ENCODE measurements at regions not wholly inside any gene's neighbourhood (a gene's known extent, or its start where the extent isn't known, plus 50 kb on each side); places are given as distances from the start of the nearest gene placed in this dataset.
A peak's percentile ranks its signal among the peaks of the same experiment; 100 is the strongest.

GRCh38 chr2:147049957-147050356 is 794.9 kb upstream of the ACVR2A start:
- no peak for ATAC-seq
- H3K9me3 ChIP-seq: no peaks in the 10 kb centered on the region
- whole genome bisulfite sequencing, 2 donors (ENCODE audit: low coverage in 1 of 2): 26 to 27% methylated on average over 4 of the region's 4 CpGs
- H3K36me3 ChIP-seq: no peaks in the 10 kb centered on the region
- TF ChIP-seq POLR2AphosphoS5 (IDR thresholded peaks at IDR 0.05) (no peak), EP300 (IDR thresholded peaks at IDR 0.05) (no peak), CTCF (IDR thresholded peaks at IDR 0.05) (no peak), POLR2A (IDR thresholded peaks at IDR 0.05) (no peak)
- H3K4me1 ChIP-seq: peaks cover 0 to 9% (median 0%) of the 10 kb centered on the region in 3 donors
- no peak overlapping the region for H3K27ac ChIP-seq
- no peak overlapping the region for H3K4me3 ChIP-seq
- H3K27me3 ChIP-seq: no peaks in the 10 kb centered on the region

GRCh38 chr2:147046473-147046872 is 798.4 kb upstream of the ACVR2A start:
- Histone ChIP-seq H3K4me1 (peaks cover 0 to 9% (median 0%) of the 10 kb centered on the region in 3 donors), H3K4me3 (no peak overlapping the region), H3K27ac (no peak overlapping the region), H3K36me3 (no peaks in the 10 kb centered on the region), H3K9me3 (no peaks in the 10 kb centered on the region), H3K27me3 (no peaks in the 10 kb centered on the region)
- WGBS, 2 donors (ENCODE audit: low coverage in 1 of 2): 75 to 91% methylated on average over 4 of the region's 4 CpGs
- TF ChIP-seq CTCF (IDR thresholded peaks at IDR 0.05) (no peak), POLR2A (IDR thresholded peaks at IDR 0.05) (no peak), POLR2AphosphoS5 (IDR thresholded peaks at IDR 0.05) (no peak), EP300 (IDR thresholded peaks at IDR 0.05) (no peak)
- no peak for ATAC-seq

- Histone ChIP-seq H3K27ac (no peak overlapping the region), H3K27me3 (no peaks in the 10 kb centered on the region), H3K4me3 (no peak overlapping the region), H3K36me3 (no peaks in the 10 kb centered on the region), H3K9me3 (no peaks in the 10 kb centered on the region), H3K4me1 (peaks cover 0 to 7% (median 0%) of the 10 kb centered on the region in 3 donors)
- ATAC-seq: no peak
- TF ChIP-seq EP300 (IDR thresholded peaks at IDR 0.05) (no peak), CTCF (IDR thresholded peaks at IDR 0.05) (peak; percentile 29 to 57 (median 40))
- 29 to 63% methylated on average over 2 of the region's 2 CpGs for WGBS, 2 donors (ENCODE audit: low coverage in 1 of 2)
Observed at GRCh38 chr2:147045113-147045512, 799.7 kb upstream of the ACVR2A start.

- no peaks in the 10 kb centered on the region for H3K36me3 ChIP-seq
- ATAC-seq: no peak
- 100% methylated on average over 1 of the region's 1 CpG for WGBS, 2 donors (ENCODE audit: low coverage in 1 of 2)
- no peak overlapping the region for H3K27ac ChIP-seq
- H3K4me3 ChIP-seq: no peak overlapping the region
- TF ChIP-seq POLR2AphosphoS5 (IDR thresholded peaks at IDR 0.05) (no peak), POLR2A (IDR thresholded peaks at IDR 0.05) (no peak), CTCF (IDR thresholded peaks at IDR 0.05) (no peak), EP300 (IDR thresholded peaks at IDR 0.05) (no peak)
- no peaks in the 10 kb centered on the region for H3K27me3 ChIP-seq
- H3K9me3 ChIP-seq: no peaks in the 10 kb centered on the region
- H3K4me1 ChIP-seq: no peaks in the 10 kb centered on the region
Observed at GRCh38 chr2:147041121-147041494, 803.7 kb upstream of the ACVR2A start.

GRCh38 chr2:147040298-147041120 is 804.3 kb upstream of the ACVR2A start:
- WGBS, 2 donors (ENCODE audit: low coverage in 1 of 2): 83% methylated on average over 1 of the region's 1 CpG; no CpG with 5 or more reads in 1 of the 2 donors
- no peak for ATAC-seq

More at GRCh38 chr2:147040298-147041120, 804.3 kb upstream of the ACVR2A start:
- Histone ChIP-seq H3K9me3 (no peaks in the 10 kb centered on the region), H3K36me3 (no peaks in the 10 kb centered on the region), H3K4me3 (no peak overlapping the region), H3K27me3 (no peaks in the 10 kb centered on the region), H3K27ac (no peak overlapping the region), H3K4me1 (no peaks in the 10 kb centered on the region)
- TF ChIP-seq POLR2A (IDR thresholded peaks at IDR 0.05): no peak
- no peak for TF ChIP-seq POLR2AphosphoS5 (IDR thresholded peaks at IDR 0.05)
- TF ChIP-seq EP300 (IDR thresholded peaks at IDR 0.05): no peak
- no peak for TF ChIP-seq CTCF (IDR thresholded peaks at IDR 0.05)
